PC-9 (cell line): ENCODE measurements at regions not wholly inside any gene's neighbourhood (a gene's known extent, or its start where the extent isn't known, plus 50 kb on each side); places are given as distances from the start of the nearest gene placed in this dataset.

ENCODE experiments used
- BruUV-seq: library from RNA; stranded (reverse); fragments of 400-500 nt; replicated peaks from 2 replicates; lab custom pipeline; 2021; lab: Mats Ljungman, UMichigan
- CTCF ChIA-PET: fragments of 300-600 bp; sonication (Branson Sonifier 250); formaldehyde crosslinking; loops from one replicate; lab custom pipeline; 2022; ENCODE audit warnings: antibody characterized with exemption; lab: Charles Lee
- POLR2A ChIA-PET: fragments of 300-600 bp; sonication (Branson Sonifier 250); formaldehyde crosslinking; loops from one replicate; lab custom pipeline; 2022; ENCODE audit warnings: antibody characterized with exemption; ENCODE audit not compliant: unreplicated experiment; lab: Charles Lee
- DNase-seq, 2 experiments: peaks; one replicate each; pipeline versions ENCODE4 v3.0.0 to v3.0.0-alpha.2; 2015 to 2022; ENCODE audit warnings: mixed read lengths in 1 of 2
- H2AFZ ChIP-seq: fragments of 200-600 bp; sonication (generic); 2 replicates; pipeline ENCODE4 v1.8.1; 2017; ENCODE audit warnings: antibody characterized with exemption
- H3F3A ChIP-seq: fragments of 200-600 bp; sonication (generic); 2 replicates; pipeline ENCODE4 v1.8.1; 2017; ENCODE audit warnings: antibody characterized with exemption, mild to moderate bottlenecking, low read depth; ENCODE audit not compliant: insufficient read depth
- H3K27ac ChIP-seq: fragments of 200-600 bp; sonication (generic); 2 replicates; pipeline ENCODE4 v1.6.1; 2016; ENCODE audit warnings: mixed run types
- H3K27me3 ChIP-seq: fragments of 200-600 bp; sonication (generic); 2 replicates; pipeline ENCODE4 v1.6.1; 2016; ENCODE audit warnings: low read depth, mixed run types; ENCODE audit not compliant: insufficient read depth
- H3K36me3 ChIP-seq: fragments of 200-600 bp; sonication (generic); 2 replicates; pipeline ENCODE4 v1.6.1; 2016; ENCODE audit warnings: low read depth, mixed run types
- H3K4me1 ChIP-seq: fragments of 200-600 bp; sonication (generic); replicated peaks from 2 replicates; pipeline ENCODE4 v1.6.1; 2016; ENCODE audit warnings: mixed run types; ENCODE audit not compliant: insufficient read depth
- H3K4me2 ChIP-seq: fragments of 200-600 bp; sonication (generic); 2 replicates; pipeline ENCODE4 v1.6.1; 2017; ENCODE audit warnings: mixed run types
- H3K4me3 ChIP-seq: fragments of 200-600 bp; sonication (generic); 2 replicates; pipeline ENCODE4 v1.6.1; 2016; ENCODE audit warnings: mixed run types
- H3K79me2 ChIP-seq: fragments of 200-600 bp; sonication (generic); 2 replicates; pipeline ENCODE4 v1.6.1; 2017; ENCODE audit warnings: low read depth, mixed run types
- H3K9me2 ChIP-seq: fragments of 200-600 bp; sonication (generic); 2 replicates; pipeline ENCODE4 v1.8.1; 2017; ENCODE audit warnings: mild to moderate bottlenecking; ENCODE audit not compliant: insufficient read depth
- H3K9me3 ChIP-seq: fragments of 200-600 bp; sonication (generic); 2 replicates; pipeline ENCODE4 v1.8.1; 2016; ENCODE audit warnings: low read depth; ENCODE audit not compliant: insufficient read depth
- H4K20me1 ChIP-seq: fragments of 200-600 bp; sonication (generic); 2 replicates; pipeline ENCODE4 v1.8.1; 2017; ENCODE audit not compliant: insufficient read depth
- CTCF ChIP-seq: fragments of 200-600 bp; sonication (generic); conservative IDR thresholded peaks from 2 replicates; pipeline ENCODE4 v1.6.1; 2017; ENCODE audit warnings: mixed run types, antibody characterized with exemption, mild to moderate bottlenecking, moderate library complexity
- EZH2 ChIP-seq: fragments of 200-600 bp; sonication (generic); IDR thresholded peaks from 2 replicates; pipeline ENCODE4 v1.8.0; 2017; ENCODE audit warnings: antibody characterized with exemption, low read depth
- intact Hi-C: fragments of 100-400 bp; cut with micrococcal nuclease; formaldehyde crosslinking; loops from one replicate; pipeline ENCODE4 v1.10.0; 2022; ENCODE audit not compliant: unreplicated experiment

GRCh38 chr21:35150562-35151226 lies 101.6 kb upstream of the RUNX1 start:
- intact Hi-C loops = no loop called here
- TF ChIP-seq CTCF (no peak), EZH2 (no peak)
- DNase-seq = no peak
- no TSS peak for BruUV-seq
- Histone ChIP-seq H3K79me2 (no peaks in the 10 kb centered on the region), H3K27ac (peak overlapping the region; percentile 86), H3K27me3 (no peaks in the 10 kb centered on the region), H2AFZ (no peak overlapping the region), H3K4me1 (peaks cover 17% of the 10 kb centered on the region), H4K20me1 (no peaks in the 10 kb centered on the region), H3F3A (peaks cover 20% of the 10 kb centered on the region; the same call in 1 of the 2 replicates), H3K4me2 (no peak overlapping the region), H3K9me2 (no peaks in the 10 kb centered on the region), H3K9me3 (peaks cover 5% of the 10 kb centered on the region; the same call in 1 of the 2 replicates), H3K4me3 (no peak overlapping the region), H3K36me3 (0 out of 2 replicates have a peak, but pooled peaks cover 8% of the 10 kb centered on the region)
- POLR2A ChIA-PET = no interaction called here
- CTCF ChIA-PET = no interaction called here

DNA sequence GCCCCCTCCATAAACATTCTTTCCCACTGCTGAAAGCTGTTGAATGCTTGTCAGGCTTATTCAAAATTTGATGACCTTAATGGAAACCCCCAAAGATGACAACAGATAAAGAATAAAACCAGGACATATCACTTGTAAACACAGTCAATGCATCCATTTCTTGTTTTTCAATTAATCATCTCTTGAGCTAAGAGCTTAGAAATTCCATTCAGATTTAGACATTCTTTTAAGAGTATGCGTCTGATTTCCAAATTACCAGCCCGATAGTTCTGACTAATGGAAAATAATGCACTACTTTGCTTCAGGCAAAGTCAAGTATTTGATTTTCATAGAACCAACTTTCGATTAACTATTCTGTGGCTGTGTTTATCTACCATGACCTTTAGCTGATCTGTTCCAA lies 100.6 kb upstream of the RUNX1 start:
- peak in 1 of 2 experiments; percentile 79 for DNase-seq
- TF ChIP-seq EZH2 (no peak), CTCF (no peak)
- Histone ChIP-seq H3K4me1 (peaks cover 17% of the 10 kb centered on the region), H3K79me2 (no peaks in the 10 kb centered on the region), H2AFZ (peak overlapping the region; percentile 58; the same call in 1 of the 2 replicates), H3K9me2 (no peaks in the 10 kb centered on the region), H3K27me3 (no peaks in the 10 kb centered on the region), H3F3A (peaks cover 20% of the 10 kb centered on the region; the same call in 1 of the 2 replicates), H3K9me3 (peaks cover 5% of the 10 kb centered on the region; the same call in 1 of the 2 replicates), H3K4me2 (peak overlapping the region; percentile 29; the same call in 1 of the 2 replicates), H3K27ac (peak overlapping the region; percentile 86), H3K36me3 (0 out of 2 replicates have a peak, but pooled peaks cover 8% of the 10 kb centered on the region), H3K4me3 (no peak overlapping the region), H4K20me1 (no peaks in the 10 kb centered on the region)
- BruUV-seq = no TSS peak
- ChIA-PET POLR2A (no interaction called here), CTCF (no interaction called here)
- intact Hi-C loops = loop anchor here (5.0 kb wide), 1 partner anchor 33 kb away; no protein-coding TSS in a partner anchor

- no peak overlapping the region for H2AFZ ChIP-seq
These were observed 98.3 kb upstream of the RUNX1 start for GRCh38 chr21:35147439-35147838.

More at GRCh38 chr21:35147439-35147838, 98.3 kb upstream of the RUNX1 start:
- no peaks in the 10 kb centered on the region for H3K79me2 ChIP-seq
- peaks cover 20% of the 10 kb centered on the region; the same call in 1 of the 2 replicates for H3F3A ChIP-seq
- H4K20me1 ChIP-seq = no peaks in the 10 kb centered on the region
- no TSS peak for BruUV-seq
- H3K9me3 ChIP-seq = peaks cover 5% of the 10 kb centered on the region; the same call in 1 of the 2 replicates
- H3K27me3 ChIP-seq = no peaks in the 10 kb centered on the region
- intact Hi-C loops = loop anchor here (5.0 kb wide), 1 partner anchor 35 kb away; no protein-coding TSS in a partner anchor
- H3K4me1 ChIP-seq = peaks cover 17% of the 10 kb centered on the region
- H3K9me2 ChIP-seq = no peaks in the 10 kb centered on the region
- CTCF ChIA-PET = no interaction called here
- no peak overlapping the region for H3K4me2 ChIP-seq
- H3K4me3 ChIP-seq = no peak overlapping the region
- H3K27ac ChIP-seq = no peak overlapping the region
- no peak for DNase-seq
- POLR2A ChIA-PET = no interaction called here
- TF ChIP-seq EZH2 (no peak), CTCF (no peak)
- 0 out of 2 replicates have a peak, but pooled peaks cover 8% of the 10 kb centered on the region for H3K36me3 ChIP-seq
